ENCODE measurements at regions not wholly inside any gene's neighbourhood (a gene's known extent, or its start where the extent isn't known, plus 50 kb on each side); places are given as distances from the start of the nearest gene placed in this dataset.
A peak's percentile ranks its signal among the peaks of the same experiment; 100 is the strongest.

DNA sequence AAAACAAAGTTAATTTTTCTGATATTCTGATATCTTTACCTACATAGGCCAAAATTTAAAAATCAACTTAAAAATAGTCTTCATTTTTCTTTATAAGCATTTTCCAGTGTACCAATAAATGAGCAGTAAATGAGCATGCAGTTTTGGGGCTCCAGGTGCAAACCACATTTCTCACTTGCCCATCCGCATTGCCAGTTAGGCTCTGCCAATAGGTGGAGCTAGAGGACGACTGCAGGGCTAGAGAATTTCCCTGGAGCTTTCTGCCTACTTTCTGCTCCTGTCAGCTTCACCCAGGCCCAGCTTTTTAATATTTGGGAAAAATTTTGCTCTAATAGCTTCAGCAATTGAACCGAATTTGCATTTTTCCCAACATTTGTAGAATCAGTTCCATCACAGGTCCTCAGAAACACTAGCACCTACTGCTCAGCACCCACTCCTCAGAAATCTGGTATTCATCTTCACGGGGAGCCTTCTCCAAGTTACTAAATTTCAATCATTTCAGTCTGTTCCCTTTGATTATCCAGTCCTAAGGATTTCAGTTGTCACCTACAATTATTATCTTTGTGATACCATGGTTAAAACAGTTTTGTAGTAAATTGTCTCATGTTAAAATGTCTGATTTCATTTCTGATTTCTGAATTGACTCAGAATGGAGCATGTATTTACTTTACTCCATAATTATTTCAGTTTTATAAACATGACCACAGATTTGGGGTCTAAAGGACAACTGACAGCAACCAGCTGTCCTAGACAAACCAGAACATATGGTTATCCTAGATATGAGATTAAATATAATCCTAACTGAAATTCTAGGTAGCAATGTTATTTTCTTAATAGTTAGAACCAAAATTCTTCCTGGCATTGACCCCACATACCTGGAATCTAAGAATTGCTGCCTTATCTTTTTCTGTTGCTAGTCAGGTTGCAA, 104.6 kb upstream of the FAM174A start (continued):
- TF ChIP-seq, protein P1, sequence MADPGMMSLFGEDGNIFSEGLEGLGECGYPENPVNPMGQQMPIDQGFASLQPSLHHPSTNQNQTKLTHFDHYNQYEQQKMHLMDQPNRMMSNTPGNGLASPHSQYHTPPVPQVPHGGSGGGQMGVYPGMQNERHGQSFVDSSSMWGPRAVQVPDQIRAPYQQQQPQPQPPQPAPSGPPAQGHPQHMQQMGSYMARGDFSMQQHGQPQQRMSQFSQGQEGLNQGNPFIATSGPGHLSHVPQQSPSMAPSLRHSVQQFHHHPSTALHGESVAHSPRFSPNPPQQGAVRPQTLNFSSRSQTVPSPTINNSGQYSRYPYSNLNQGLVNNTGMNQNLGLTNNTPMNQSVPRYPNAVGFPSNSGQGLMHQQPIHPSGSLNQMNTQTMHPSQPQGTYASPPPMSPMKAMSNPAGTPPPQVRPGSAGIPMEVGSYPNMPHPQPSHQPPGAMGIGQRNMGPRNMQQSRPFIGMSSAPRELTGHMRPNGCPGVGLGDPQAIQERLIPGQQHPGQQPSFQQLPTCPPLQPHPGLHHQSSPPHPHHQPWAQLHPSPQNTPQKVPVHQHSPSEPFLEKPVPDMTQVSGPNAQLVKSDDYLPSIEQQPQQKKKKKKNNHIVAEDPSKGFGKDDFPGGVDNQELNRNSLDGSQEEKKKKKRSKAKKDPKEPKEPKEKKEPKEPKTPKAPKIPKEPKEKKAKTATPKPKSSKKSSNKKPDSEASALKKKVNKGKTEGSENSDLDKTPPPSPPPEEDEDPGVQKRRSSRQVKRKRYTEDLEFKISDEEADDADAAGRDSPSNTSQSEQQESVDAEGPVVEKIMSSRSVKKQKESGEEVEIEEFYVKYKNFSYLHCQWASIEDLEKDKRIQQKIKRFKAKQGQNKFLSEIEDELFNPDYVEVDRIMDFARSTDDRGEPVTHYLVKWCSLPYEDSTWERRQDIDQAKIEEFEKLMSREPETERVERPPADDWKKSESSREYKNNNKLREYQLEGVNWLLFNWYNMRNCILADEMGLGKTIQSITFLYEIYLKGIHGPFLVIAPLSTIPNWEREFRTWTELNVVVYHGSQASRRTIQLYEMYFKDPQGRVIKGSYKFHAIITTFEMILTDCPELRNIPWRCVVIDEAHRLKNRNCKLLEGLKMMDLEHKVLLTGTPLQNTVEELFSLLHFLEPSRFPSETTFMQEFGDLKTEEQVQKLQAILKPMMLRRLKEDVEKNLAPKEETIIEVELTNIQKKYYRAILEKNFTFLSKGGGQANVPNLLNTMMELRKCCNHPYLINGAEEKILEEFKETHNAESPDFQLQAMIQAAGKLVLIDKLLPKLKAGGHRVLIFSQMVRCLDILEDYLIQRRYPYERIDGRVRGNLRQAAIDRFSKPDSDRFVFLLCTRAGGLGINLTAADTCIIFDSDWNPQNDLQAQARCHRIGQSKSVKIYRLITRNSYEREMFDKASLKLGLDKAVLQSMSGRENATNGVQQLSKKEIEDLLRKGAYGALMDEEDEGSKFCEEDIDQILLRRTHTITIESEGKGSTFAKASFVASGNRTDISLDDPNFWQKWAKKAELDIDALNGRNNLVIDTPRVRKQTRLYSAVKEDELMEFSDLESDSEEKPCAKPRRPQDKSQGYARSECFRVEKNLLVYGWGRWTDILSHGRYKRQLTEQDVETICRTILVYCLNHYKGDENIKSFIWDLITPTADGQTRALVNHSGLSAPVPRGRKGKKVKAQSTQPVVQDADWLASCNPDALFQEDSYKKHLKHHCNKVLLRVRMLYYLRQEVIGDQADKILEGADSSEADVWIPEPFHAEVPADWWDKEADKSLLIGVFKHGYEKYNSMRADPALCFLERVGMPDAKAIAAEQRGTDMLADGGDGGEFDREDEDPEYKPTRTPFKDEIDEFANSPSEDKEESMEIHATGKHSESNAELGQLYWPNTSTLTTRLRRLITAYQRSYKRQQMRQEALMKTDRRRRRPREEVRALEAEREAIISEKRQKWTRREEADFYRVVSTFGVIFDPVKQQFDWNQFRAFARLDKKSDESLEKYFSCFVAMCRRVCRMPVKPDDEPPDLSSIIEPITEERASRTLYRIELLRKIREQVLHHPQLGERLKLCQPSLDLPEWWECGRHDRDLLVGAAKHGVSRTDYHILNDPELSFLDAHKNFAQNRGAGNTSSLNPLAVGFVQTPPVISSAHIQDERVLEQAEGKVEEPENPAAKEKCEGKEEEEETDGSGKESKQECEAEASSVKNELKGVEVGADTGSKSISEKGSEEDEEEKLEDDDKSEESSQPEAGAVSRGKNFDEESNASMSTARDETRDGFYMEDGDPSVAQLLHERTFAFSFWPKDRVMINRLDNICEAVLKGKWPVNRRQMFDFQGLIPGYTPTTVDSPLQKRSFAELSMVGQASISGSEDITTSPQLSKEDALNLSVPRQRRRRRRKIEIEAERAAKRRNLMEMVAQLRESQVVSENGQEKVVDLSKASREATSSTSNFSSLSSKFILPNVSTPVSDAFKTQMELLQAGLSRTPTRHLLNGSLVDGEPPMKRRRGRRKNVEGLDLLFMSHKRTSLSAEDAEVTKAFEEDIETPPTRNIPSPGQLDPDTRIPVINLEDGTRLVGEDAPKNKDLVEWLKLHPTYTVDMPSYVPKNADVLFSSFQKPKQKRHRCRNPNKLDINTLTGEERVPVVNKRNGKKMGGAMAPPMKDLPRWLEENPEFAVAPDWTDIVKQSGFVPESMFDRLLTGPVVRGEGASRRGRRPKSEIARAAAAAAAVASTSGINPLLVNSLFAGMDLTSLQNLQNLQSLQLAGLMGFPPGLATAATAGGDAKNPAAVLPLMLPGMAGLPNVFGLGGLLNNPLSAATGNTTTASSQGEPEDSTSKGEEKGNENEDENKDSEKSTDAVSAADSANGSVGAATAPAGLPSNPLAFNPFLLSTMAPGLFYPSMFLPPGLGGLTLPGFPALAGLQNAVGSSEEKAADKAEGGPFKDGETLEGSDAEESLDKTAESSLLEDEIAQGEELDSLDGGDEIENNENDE (IDR thresholded peaks at IDR 0.05; ENCODE audit: insufficient replicate concordance, low read length), result no peak
- TF ChIP-seq SAP30 (IDR thresholded peaks at IDR 0.05; ENCODE audit: insufficient read depth, insufficient replicate concordance, low read length) (no peak), SRF (IDR thresholded peaks at IDR 0.05; ENCODE audit: low read depth, low read length) (no peak), RAD21 (IDR thresholded peaks at IDR 0.05 in 1 of 2, conservative IDR thresholded peaks at IDR 0.05 in 1 of 2; ENCODE audit: low read depth in 2 of 2, low read length in 2 of 2) (peak; percentile 74 to 80), GTF2F1 (IDR thresholded peaks at IDR 0.05; ENCODE audit: borderline replicate concordance, low read depth, low read length) (no peak)
- TF ChIP-seq, protein P2, sequence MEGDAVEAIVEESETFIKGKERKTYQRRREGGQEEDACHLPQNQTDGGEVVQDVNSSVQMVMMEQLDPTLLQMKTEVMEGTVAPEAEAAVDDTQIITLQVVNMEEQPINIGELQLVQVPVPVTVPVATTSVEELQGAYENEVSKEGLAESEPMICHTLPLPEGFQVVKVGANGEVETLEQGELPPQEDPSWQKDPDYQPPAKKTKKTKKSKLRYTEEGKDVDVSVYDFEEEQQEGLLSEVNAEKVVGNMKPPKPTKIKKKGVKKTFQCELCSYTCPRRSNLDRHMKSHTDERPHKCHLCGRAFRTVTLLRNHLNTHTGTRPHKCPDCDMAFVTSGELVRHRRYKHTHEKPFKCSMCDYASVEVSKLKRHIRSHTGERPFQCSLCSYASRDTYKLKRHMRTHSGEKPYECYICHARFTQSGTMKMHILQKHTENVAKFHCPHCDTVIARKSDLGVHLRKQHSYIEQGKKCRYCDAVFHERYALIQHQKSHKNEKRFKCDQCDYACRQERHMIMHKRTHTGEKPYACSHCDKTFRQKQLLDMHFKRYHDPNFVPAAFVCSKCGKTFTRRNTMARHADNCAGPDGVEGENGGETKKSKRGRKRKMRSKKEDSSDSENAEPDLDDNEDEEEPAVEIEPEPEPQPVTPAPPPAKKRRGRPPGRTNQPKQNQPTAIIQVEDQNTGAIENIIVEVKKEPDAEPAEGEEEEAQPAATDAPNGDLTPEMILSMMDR (IDR thresholded peaks at IDR 0.05; ENCODE audit: control extremely low read depth in 1 of 3, insufficient read depth in 1 of 3, low read depth in 1 of 3, low read length in 3 of 3), result peak; percentile 72 to 87 (median 85)

Data from H1 (cell line).